ACC112 (cell line): ENCODE measurements at regions not wholly inside any gene's neighbourhood (a gene's known extent, or its start where the extent isn't known, plus 50 kb on each side); places are given as distances from the start of the nearest gene placed in this dataset.
A peak's percentile ranks its signal among the peaks of the same experiment; 100 is the strongest.
"Not testable (repeated sequence)": the region's sequence is repeated elsewhere in the genome, so short reads cannot be mapped to it uniquely, and the experiment has no call there.

Experiments used
- H2AFZ ChIP-seq: fragments of 200-600 bp; sonication (generic); one replicate; pipeline ENCODE4 v1.6.0; 2017; ENCODE audit warnings: antibody characterized with exemption, low read length; ENCODE audit not compliant: unreplicated experiment
- H3K27ac ChIP-seq: fragments of 200-600 bp; sonication (generic); 2 replicates; pipeline ENCODE4 v1.5.1; 2014; ENCODE audit warnings: low read depth, mild to moderate bottlenecking, antibody characterized with exemption, low read length, moderate library complexity
- H3K27me3 ChIP-seq: fragments of 200-600 bp; sonication (generic); 2 replicates; pipeline ENCODE4 v1.6.1; 2014; ENCODE audit warnings: mild to moderate bottlenecking, antibody characterized with exemption, low read length, moderate library complexity, mixed read lengths; ENCODE audit not compliant: insufficient read depth
- H3K36me3 ChIP-seq: fragments of 200-600 bp; sonication (generic); 2 replicates; pipeline ENCODE4 v1.6.1; 2016; ENCODE audit warnings: mild to moderate bottlenecking, antibody characterized with exemption, low read length, moderate library complexity, mixed read lengths; ENCODE audit not compliant: insufficient read depth
- H3K4me1 ChIP-seq: fragments of 200-600 bp; sonication (generic); one replicate; pipeline ENCODE4 v1.6.1; 2016; ENCODE audit warnings: low read length, mixed read lengths; ENCODE audit not compliant: insufficient read depth, unreplicated experiment, control insufficient read depth
- H3K4me3 ChIP-seq: fragments of 200-600 bp; sonication (generic); 2 replicates; pipeline ENCODE4 v1.5.1; 2014; ENCODE audit warnings: mild to moderate bottlenecking, low read depth, low read length
- H3K79me2 ChIP-seq: fragments of 200-600 bp; sonication (generic); one replicate; pipeline ENCODE4 v1.6.0; 2016; ENCODE audit warnings: low read length; ENCODE audit not compliant: control insufficient read depth, unreplicated experiment, insufficient read depth

GRCh38 chr3:117846238-117846637 lies 1136.7 kb downstream of the TUSC7 start:
- H3K27me3 ChIP-seq = no peaks in the 10 kb centered on the region
- peak overlapping the region; percentile 72 for H3K4me3 ChIP-seq
- no peak overlapping the region for H3K27ac ChIP-seq
- H3K36me3 ChIP-seq = no peaks in the 10 kb centered on the region
- peaks cover 4% of the 10 kb centered on the region for H3K4me1 ChIP-seq
- no peaks in the 10 kb centered on the region for H3K79me2 ChIP-seq
- H2AFZ ChIP-seq = peak overlapping the region; percentile 98

DNA sequence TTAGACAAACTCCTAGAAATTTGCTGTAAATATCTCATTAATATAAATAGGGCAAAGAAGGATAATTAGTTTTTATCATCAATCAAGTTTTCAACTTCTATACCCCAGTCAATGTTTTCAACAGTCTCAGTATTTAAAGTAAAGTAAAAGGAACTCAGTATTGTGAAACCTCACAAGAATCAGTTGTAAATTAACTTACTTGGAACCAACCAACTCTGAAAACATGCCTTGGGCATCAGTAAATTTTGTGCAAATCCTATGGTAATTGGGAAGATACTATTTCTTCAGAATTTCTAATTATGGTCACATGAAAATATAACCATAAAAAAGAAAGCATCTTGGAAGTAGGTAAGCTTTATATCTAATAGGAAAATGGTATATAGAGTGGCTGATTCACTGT lies 1139.0 kb downstream of the TUSC7 start:
- no peak overlapping the region for H3K27ac ChIP-seq
- H3K27me3 ChIP-seq = no peaks in the 10 kb centered on the region
- no peak overlapping the region for H2AFZ ChIP-seq
- no peak overlapping the region for H3K4me3 ChIP-seq
- H3K36me3 ChIP-seq = no peaks in the 10 kb centered on the region
- no peaks in the 10 kb centered on the region for H3K79me2 ChIP-seq
- H3K4me1 ChIP-seq = peaks cover 8% of the 10 kb centered on the region

GRCh38 chr3:117853923-117854668 lies 1144.5 kb downstream of the TUSC7 start:
- H3K36me3 ChIP-seq = no peaks in the 10 kb centered on the region
- no peak overlapping the region for H2AFZ ChIP-seq
- H3K79me2 ChIP-seq = no peaks in the 10 kb centered on the region
- no peaks in the 10 kb centered on the region for H3K27me3 ChIP-seq
- H3K27ac ChIP-seq = no peak overlapping the region
- peaks cover 12% of the 10 kb centered on the region for H3K4me1 ChIP-seq
- no peak overlapping the region for H3K4me3 ChIP-seq

DNA sequence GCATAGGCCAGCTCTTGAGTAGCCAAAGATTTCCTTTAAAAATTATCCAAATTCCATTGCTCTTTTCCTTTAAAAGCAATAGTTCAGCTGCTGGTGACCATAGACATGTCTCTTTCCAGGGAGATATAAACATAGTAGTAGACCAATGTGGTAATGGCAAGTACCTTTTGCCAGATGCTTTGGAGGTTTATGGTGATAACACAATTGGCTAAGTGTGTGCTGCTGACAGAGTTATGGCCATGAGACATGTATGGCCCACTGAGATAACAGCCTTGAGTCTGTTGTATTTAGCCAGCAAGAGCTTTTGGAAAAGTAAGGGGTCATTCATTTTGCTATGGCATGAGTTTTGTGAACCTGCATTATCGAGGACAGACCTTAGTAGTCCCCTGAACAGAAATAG lies 1146.8 kb downstream of the TUSC7 start:
- Histone ChIP-seq H3K79me2 (no peaks in the 10 kb centered on the region), H3K4me3 (no peak overlapping the region)

DNA sequence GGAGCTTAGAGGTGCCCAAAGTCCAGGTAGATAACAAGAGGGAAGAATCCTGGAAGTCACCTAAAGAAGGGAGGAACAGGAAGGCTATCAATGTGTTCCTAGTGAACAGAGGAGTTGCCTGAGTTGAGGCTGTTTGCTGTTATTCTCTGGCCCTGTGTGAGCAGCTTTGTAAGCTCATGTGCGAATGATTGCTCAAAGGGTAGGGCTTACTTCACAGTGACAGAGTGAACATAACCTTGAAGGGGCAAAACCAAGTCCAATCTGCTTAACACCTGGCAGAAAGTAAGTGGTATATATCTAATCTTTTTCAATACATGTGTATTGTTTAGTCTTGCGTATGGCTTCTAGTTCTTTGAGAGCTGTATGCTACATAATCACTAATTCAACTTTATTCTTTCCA lies 1153.6 kb downstream of the TUSC7 start:
- Histone ChIP-seq H3K4me3 (no peak overlapping the region), H2AFZ (no peak overlapping the region), H3K4me1 (peaks cover 24% of the 10 kb centered on the region), H3K27ac (no peak overlapping the region), H3K79me2 (no peaks in the 10 kb centered on the region), H3K27me3 (no peaks in the 10 kb centered on the region), H3K36me3 (no peaks in the 10 kb centered on the region)

More for the DNA sequence above, 1146.8 kb downstream of the TUSC7 start:
- no peaks in the 10 kb centered on the region for H3K36me3 ChIP-seq
- H2AFZ ChIP-seq = no peak overlapping the region
- no peaks in the 10 kb centered on the region for H3K27me3 ChIP-seq
- peaks cover 12% of the 10 kb centered on the region for H3K4me1 ChIP-seq
- no peak overlapping the region for H3K27ac ChIP-seq

DNA sequence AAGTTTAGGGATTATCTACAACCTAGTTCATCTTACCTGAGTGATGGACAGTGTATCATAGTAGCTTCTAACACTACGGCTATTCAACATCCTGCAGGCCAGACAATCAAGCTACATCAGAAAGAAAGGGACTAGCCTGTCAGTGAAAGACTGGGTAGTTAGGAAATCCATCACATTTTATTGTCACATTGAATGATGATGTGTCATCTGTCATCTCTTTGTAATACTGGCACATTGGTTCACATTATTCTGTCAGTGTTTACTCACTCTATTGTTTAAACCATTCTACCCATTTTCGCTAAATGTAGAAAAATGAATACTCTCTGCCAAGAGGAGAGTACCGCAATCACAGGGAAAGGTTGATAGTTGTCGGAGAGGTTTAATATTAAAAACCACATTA lies 1155.8 kb downstream of the TUSC7 start:
- H3K27ac ChIP-seq = no peak overlapping the region
- H2AFZ ChIP-seq = no peak overlapping the region
- no peak overlapping the region for H3K4me3 ChIP-seq
- H3K27me3 ChIP-seq = no peaks in the 10 kb centered on the region
- H3K79me2 ChIP-seq = no peaks in the 10 kb centered on the region
- H3K4me1 ChIP-seq = peaks cover 37% of the 10 kb centered on the region
- no peaks in the 10 kb centered on the region for H3K36me3 ChIP-seq

DNA sequence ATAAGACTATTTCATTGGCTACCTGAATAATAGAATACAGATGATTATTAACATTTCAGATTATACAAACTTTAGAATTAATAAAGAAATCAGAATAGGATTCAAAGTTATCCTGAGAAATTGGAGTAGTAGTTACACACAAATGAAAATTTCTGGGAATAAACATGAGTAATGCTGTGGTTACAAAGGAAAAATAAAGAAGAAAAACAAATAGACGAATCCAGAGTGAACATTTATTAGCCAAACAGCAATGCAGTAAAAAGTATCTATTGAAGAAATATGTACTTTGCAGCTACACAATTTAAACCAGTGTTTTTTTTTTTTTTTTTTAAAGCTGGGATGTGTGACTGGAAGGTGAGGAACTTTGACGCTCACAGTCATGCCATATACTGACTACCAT lies 1159.2 kb downstream of the TUSC7 start:
- no peak overlapping the region for H2AFZ ChIP-seq
- H3K4me3 ChIP-seq = no peak overlapping the region
- peaks cover 46% of the 10 kb centered on the region for H3K4me1 ChIP-seq
- H3K27me3 ChIP-seq = no peaks in the 10 kb centered on the region
- H3K36me3 ChIP-seq = no peaks in the 10 kb centered on the region
- H3K27ac ChIP-seq = peak overlapping the region; percentile 38
- no peaks in the 10 kb centered on the region for H3K79me2 ChIP-seq

GRCh38 chr3:117871934-117872333 lies 1162.4 kb downstream of the TUSC7 start:
- Histone ChIP-seq H3K27me3 (no peaks in the 10 kb centered on the region), H3K27ac (no peak overlapping the region), H2AFZ (no peak overlapping the region), H3K4me3 (no peak overlapping the region), H3K79me2 (no peaks in the 10 kb centered on the region), H3K36me3 (no peaks in the 10 kb centered on the region), H3K4me1 (peaks cover 31% of the 10 kb centered on the region)

DNA sequence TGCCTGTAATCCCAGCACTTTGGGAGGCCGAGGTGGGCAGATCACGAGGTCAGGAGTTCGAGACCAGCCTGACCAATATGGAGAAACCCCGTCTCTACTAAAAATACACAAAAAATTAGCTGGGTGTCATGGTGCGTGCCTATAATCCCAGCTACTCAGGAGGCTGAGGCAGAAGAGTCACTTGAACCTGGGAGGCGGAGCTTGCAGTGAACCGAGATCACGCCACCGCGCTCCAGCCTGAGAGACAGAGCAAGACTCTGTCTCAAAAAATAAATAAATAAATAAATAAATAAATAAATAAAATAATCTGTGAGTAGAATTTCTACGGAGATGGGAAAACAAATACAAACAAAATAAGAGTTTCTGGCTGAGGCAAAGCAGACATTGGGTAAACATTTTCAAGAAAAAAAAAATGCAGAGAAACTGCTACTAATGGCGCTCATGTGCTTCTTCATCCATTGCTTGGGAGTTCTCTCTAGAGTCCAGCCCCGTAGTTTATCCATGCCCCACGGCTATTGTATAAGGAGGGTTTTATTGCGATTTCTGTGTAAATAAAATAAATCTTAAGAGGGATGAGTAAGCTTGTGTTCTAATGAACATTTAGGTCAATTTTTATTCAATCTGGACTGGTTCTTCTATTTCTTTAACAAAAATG lies 1161.9 kb downstream of the IGSF11 start:
- not testable (repeated sequence) for H3K36me3 ChIP-seq, H3K79me2 ChIP-seq, H3K27me3 ChIP-seq, H2AFZ ChIP-seq, H3K4me3 ChIP-seq, H3K27ac ChIP-seq
- H3K4me1 ChIP-seq = peaks cover 24% of the 10 kb centered on the region

GRCh38 chr3:117873249-117873600 lies 1161.4 kb downstream of the IGSF11 start:
- no peaks in the 10 kb centered on the region for H3K79me2 ChIP-seq
- no peaks in the 10 kb centered on the region for H3K36me3 ChIP-seq
- no peak overlapping the region for H3K4me3 ChIP-seq
- peaks cover 21% of the 10 kb centered on the region for H3K4me1 ChIP-seq
- H3K27me3 ChIP-seq = no peaks in the 10 kb centered on the region
- H3K27ac ChIP-seq = no peak overlapping the region
- no peak overlapping the region for H2AFZ ChIP-seq

GRCh38 chr3:117874028-117874690 lies 1160.5 kb downstream of the IGSF11 start:
- Histone ChIP-seq H3K4me3 (no peak overlapping the region), H3K79me2 (no peaks in the 10 kb centered on the region), H3K27me3 (no peaks in the 10 kb centered on the region), H3K4me1 (peaks cover 12% of the 10 kb centered on the region), H3K36me3 (no peaks in the 10 kb centered on the region), H3K27ac (no peak overlapping the region), H2AFZ (no peak overlapping the region)
